ENCODE measurements at regions not wholly inside any gene's neighbourhood (a gene's known extent, or its start where the extent isn't known, plus 50 kb on each side); places are given as distances from the start of the nearest gene placed in this dataset.

DNA sequence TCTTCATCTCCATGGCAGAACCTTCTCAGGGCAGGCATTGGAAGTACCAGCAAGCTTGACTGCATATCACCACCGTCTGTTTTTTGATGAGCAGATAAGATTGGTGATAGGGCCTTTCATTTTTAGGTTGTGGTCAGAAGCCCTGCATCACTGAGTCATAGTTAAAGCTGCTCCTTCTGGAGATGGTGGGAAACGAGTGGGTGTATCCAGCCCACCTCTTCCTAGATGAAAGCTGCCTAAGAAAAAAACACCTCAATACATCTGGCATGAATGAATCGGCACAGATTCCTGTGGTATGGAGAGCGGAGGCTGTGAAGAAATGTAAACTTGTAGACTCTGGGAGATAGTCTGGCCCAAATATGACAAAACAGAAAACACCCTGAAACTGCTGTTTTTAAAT, 248.7 kb upstream of the EGLN3 start:
- Histone ChIP-seq H3K79me2 (ENCODE audit: control insufficient read depth, insufficient read depth, low read length) (no peaks in the 10 kb centered on the region), H3K9me1 (ENCODE audit: control insufficient read depth, insufficient read depth, low read length) (no peaks in the 10 kb centered on the region), H3K4me2 (ENCODE audit: insufficient read depth, low read length) (no peak overlapping the region), H2AFZ (ENCODE audit: low read depth, low read length) (no peak overlapping the region), H4K20me1 (replicated peaks; ENCODE audit: control insufficient read depth, insufficient read depth, low read length) (no peaks in the 10 kb centered on the region), H3K27ac (ENCODE audit: extremely low read depth, low read depth, low read length) (no peak overlapping the region), H3K36me3 (ENCODE audit: control insufficient read depth, insufficient read depth, low read length) (no peaks in the 10 kb centered on the region), H3K27me3 (ENCODE audit: control insufficient read depth in 2 of 2, insufficient read depth in 2 of 2, low read length in 2 of 2) (no peaks in the 10 kb centered on the region; a peak in 1 of 5 replicates), H3K9ac (ENCODE audit: insufficient read depth in 1 of 2, low read depth in 2 of 2, low read length in 2 of 2) (no peak overlapping the region), H3K4me1 (replicated peaks in 1 of 2; ENCODE audit: control insufficient read depth in 2 of 2, insufficient read depth in 2 of 2, low read length in 2 of 2) (no peaks in the 10 kb centered on the region), H3K9me3 (replicated peaks; ENCODE audit: control insufficient read depth, insufficient read depth, low read depth, low read length) (no peaks in the 10 kb centered on the region), H3K4me3 (no peak overlapping the region)
- FAIRE-seq (no peak), DNase-seq (ENCODE audit: extremely low read depth in 1 of 4, low spot score in 3 of 4) (no peak), ATAC-seq (no peak)
- intact Hi-C loops (cut with micrococcal nuclease): no loop called here
- in situ Hi-C loops (cut with MboI): no loop called here
- POLR2A ChIA-PET: no interaction called here
- no peak for TF ChIP-seq HDGF (IDR thresholded peaks at IDR 0.05)
- no peak for TF ChIP-seq ADNP (tag; IDR thresholded peaks at IDR 0.05)
- TF ChIP-seq ZNF589 (CRISPR knock-in tag; IDR thresholded peaks at IDR 0.05; ENCODE audit: low read depth): no peak
- TF ChIP-seq ZNF445 (CRISPR knock-in tag; IDR thresholded peaks at IDR 0.05; ENCODE audit: low read depth): no peak
- no peak for TF ChIP-seq RBM17 (IDR thresholded peaks at IDR 0.05; ENCODE audit: borderline replicate concordance, low read depth, low read length)
- no peak for TF ChIP-seq SIN3A (IDR thresholded peaks at IDR 0.05; ENCODE audit: borderline replicate concordance in 2 of 2, control insufficient read depth in 1 of 2, low read depth in 2 of 2, low read length in 2 of 2)
- CTCF ChIA-PET (ENCODE audit: low intra/inter-chr PET ratio): no interaction called here
- WGBS (ENCODE audit: insufficient coverage, low coverage, missing lambda C conversion rate): 6% methylated on average over 4 of the region's 4 CpGs
- no TSS peak for BruUV-seq (replicated peaks)

DNA sequence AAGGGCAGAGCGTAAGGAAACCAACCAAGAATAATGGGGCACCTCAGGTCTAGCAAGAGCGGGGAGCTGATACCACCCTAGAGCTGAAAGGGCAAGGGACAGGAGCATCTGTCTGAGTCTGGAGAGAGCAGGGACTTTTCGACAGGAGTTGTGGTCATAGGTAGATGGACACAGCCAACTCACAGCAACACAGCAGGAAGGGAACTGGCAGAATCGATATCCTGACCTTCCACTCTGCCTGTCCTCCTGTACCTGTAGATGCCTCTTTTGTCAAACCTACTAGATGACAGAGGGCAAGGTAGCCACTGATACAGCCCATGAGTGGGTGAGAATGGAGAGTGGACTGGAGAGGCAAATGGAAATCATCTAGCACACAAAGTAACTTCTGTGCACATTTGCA, 247.2 kb upstream of the EGLN3 start:
- Histone ChIP-seq H3K79me2 (ENCODE audit: control insufficient read depth, insufficient read depth, low read length) (no peaks in the 10 kb centered on the region), H3K9me3 (replicated peaks; ENCODE audit: control insufficient read depth, insufficient read depth, low read depth, low read length) (no peaks in the 10 kb centered on the region), H3K36me3 (ENCODE audit: control insufficient read depth, insufficient read depth, low read length) (no peaks in the 10 kb centered on the region), H2AFZ (ENCODE audit: low read depth, low read length) (no peak overlapping the region), H3K4me2 (ENCODE audit: insufficient read depth, low read length) (no peak overlapping the region), H4K20me1 (replicated peaks; ENCODE audit: control insufficient read depth, insufficient read depth, low read length) (no peaks in the 10 kb centered on the region), H3K9ac (ENCODE audit: insufficient read depth in 1 of 2, low read depth in 2 of 2, low read length in 2 of 2) (no peak overlapping the region), H3K27me3 (ENCODE audit: control insufficient read depth in 2 of 2, insufficient read depth in 2 of 2, low read length in 2 of 2) (no peaks in the 10 kb centered on the region), H3K27ac (ENCODE audit: extremely low read depth, low read depth, low read length) (no peak overlapping the region), H3K4me3 (no peak overlapping the region), H3K4me1 (replicated peaks in 1 of 2; ENCODE audit: control insufficient read depth in 2 of 2, insufficient read depth in 2 of 2, low read length in 2 of 2) (no peaks in the 10 kb centered on the region), H3K9me1 (ENCODE audit: control insufficient read depth, insufficient read depth, low read length) (no peaks in the 10 kb centered on the region)
- CTCF ChIA-PET (ENCODE audit: low intra/inter-chr PET ratio): no interaction called here
- 6% methylated on average over 4 of the region's 4 CpGs for WGBS (ENCODE audit: insufficient coverage, low coverage, missing lambda C conversion rate)
- in situ Hi-C loops (cut with MboI): no loop called here
- FAIRE-seq: no peak
- DNase-seq (ENCODE audit: extremely low read depth in 1 of 4, low spot score in 3 of 4): no peak
- intact Hi-C loops (cut with micrococcal nuclease): no loop called here
- BruUV-seq (replicated peaks): no TSS peak
- POLR2A ChIA-PET: no interaction called here
- no peak for ATAC-seq
- no peak for TF ChIP-seq CHD2 (IDR thresholded peaks at IDR 0.05; ENCODE audit: low read depth, low read length)
- no peak for TF ChIP-seq ZNF140 (CRISPR knock-in tag; IDR thresholded peaks at IDR 0.05)
- TF ChIP-seq ZNF197 (CRISPR knock-in tag; IDR thresholded peaks at IDR 0.05; ENCODE audit: low read depth): no peak
- TF ChIP-seq, protein P1, sequence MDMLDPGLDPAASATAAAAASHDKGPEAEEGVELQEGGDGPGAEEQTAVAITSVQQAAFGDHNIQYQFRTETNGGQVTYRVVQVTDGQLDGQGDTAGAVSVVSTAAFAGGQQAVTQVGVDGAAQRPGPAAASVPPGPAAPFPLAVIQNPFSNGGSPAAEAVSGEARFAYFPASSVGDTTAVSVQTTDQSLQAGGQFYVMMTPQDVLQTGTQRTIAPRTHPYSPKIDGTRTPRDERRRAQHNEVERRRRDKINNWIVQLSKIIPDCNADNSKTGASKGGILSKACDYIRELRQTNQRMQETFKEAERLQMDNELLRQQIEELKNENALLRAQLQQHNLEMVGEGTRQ (CRISPR knock-in tag; IDR thresholded peaks at IDR 0.05): no peak
- TF ChIP-seq STAT5A (IDR thresholded peaks at IDR 0.05; ENCODE audit: borderline replicate concordance, low read length): no peak
- no peak for TF ChIP-seq CBX2 (IDR thresholded peaks at IDR 0.05; ENCODE audit: insufficient read depth, low read length, poor library complexity, severe bottlenecking)
- TF ChIP-seq TCF7 (IDR thresholded peaks at IDR 0.05; ENCODE audit: borderline replicate concordance): no peak
- TF ChIP-seq FOXJ2 (tag; IDR thresholded peaks at IDR 0.05): no peak
- no peak for TF ChIP-seq OTX1 (CRISPR knock-in tag; IDR thresholded peaks at IDR 0.05)
- TF ChIP-seq ZBED1 (IDR thresholded peaks at IDR 0.05): no peak
- TF ChIP-seq, protein P2, sequence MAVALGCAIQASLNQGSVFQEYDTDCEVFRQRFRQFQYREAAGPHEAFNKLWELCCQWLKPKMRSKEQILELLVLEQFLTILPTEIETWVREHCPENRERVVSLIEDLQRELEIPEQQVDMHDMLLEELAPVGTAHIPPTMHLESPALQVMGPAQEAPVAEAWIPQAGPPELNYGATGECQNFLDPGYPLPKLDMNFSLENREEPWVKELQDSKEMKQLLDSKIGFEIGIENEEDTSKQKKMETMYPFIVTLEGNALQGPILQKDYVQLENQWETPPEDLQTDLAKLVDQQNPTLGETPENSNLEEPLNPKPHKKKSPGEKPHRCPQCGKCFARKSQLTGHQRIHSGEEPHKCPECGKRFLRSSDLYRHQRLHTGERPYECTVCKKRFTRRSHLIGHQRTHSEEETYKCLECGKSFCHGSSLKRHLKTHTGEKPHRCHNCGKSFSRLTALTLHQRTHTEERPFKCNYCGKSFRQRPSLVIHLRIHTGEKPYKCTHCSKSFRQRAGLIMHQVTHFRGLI (CRISPR knock-in tag; IDR thresholded peaks at IDR 0.05): no peak
- TF ChIP-seq ZNF780A (CRISPR knock-in tag; IDR thresholded peaks at IDR 0.05): no peak

Measured in K562 (cell line).